Amniotic stem cell (primary cell): ENCODE measurements at regions not wholly inside any gene's neighbourhood (a gene's known extent, or its start where the extent isn't known, plus 50 kb on each side); places are given as distances from the start of the nearest gene placed in this dataset.
"Not testable (repeated sequence)": the region's sequence is repeated elsewhere in the genome, so short reads cannot be mapped to it uniquely, and the experiment has no call there.

Experiments
- DNase-seq: peaks from one replicate; lab custom pipeline; 2025; lab: John Stamatoyannopoulos, UW

- DNase-seq = not testable (repeated sequence)
Observed at GRCh38 chr4:31750581-31750980, 1030.4 kb downstream of the PCDH7 start.

GRCh38 chr4:31755751-31756150 is 1035.6 kb downstream of the PCDH7 start:
- no peak for DNase-seq

- DNase-seq = no peak
Observed at GRCh38 chr4:31768756-31769155, 1048.6 kb downstream of the PCDH7 start.

GRCh38 chr4:31783311-31783710 is 1063.1 kb downstream of the PCDH7 start:
- no peak for DNase-seq

GRCh38 chr4:31784558-31784957 is 1064.4 kb downstream of the PCDH7 start:
- no peak for DNase-seq

GRCh38 chr4:31787701-31788100 is 1067.5 kb downstream of the PCDH7 start:
- no peak for DNase-seq

GRCh38 chr4:31788676-31789075 is 1068.5 kb downstream of the PCDH7 start:
- no peak for DNase-seq

- no peak for DNase-seq
Observed at GRCh38 chr4:31791666-31792065, 1071.5 kb downstream of the PCDH7 start.

- no peak for DNase-seq
Observed at GRCh38 chr4:31793907-31794306, 1073.7 kb downstream of the PCDH7 start.

GRCh38 chr4:31797052-31797451 is 1076.9 kb downstream of the PCDH7 start:
- not testable (repeated sequence) for DNase-seq

- DNase-seq = no peak
Observed at GRCh38 chr4:31803526-31804195, 1083.5 kb downstream of the PCDH7 start.

GRCh38 chr4:31807036-31807435 is 1086.9 kb downstream of the PCDH7 start:
- no peak for DNase-seq

- no peak for DNase-seq
Observed at GRCh38 chr4:31844350-31844749, 1124.2 kb downstream of the PCDH7 start.

GRCh38 chr4:31851946-31852345 is 1131.8 kb downstream of the PCDH7 start:
- no peak for DNase-seq

GRCh38 chr4:31877429-31877828 is 1157.3 kb downstream of the PCDH7 start:
- DNase-seq = no peak

GRCh38 chr4:31880837-31881236 is 1160.7 kb downstream of the PCDH7 start:
- not testable (repeated sequence) for DNase-seq

- no peak for DNase-seq
Observed at GRCh38 chr4:31896349-31896748, 1176.2 kb downstream of the PCDH7 start.

- DNase-seq = no peak
Observed at GRCh38 chr4:31905363-31905762, 1185.2 kb downstream of the PCDH7 start.

- DNase-seq = no peak
Observed at GRCh38 chr4:31908261-31908660, 1188.1 kb downstream of the PCDH7 start.

GRCh38 chr4:31917334-31917733 is 1197.2 kb downstream of the PCDH7 start:
- DNase-seq = no peak

GRCh38 chr4:31918891-31919290 is 1198.7 kb downstream of the PCDH7 start:
- DNase-seq = no peak

GRCh38 chr4:31923634-31924033 is 1203.5 kb downstream of the PCDH7 start:
- DNase-seq = no peak

GRCh38 chr4:31929676-31930345 is 1209.6 kb downstream of the PCDH7 start:
- no peak for DNase-seq

- no peak for DNase-seq
Observed at GRCh38 chr4:31946456-31946855, 1226.3 kb downstream of the PCDH7 start.
